Fibroblast of the aortic adventitia (primary cell): ENCODE measurements at regions not wholly inside any gene's neighbourhood (a gene's known extent, or its start where the extent isn't known, plus 50 kb on each side); places are given as distances from the start of the nearest gene placed in this dataset.

Experiments
- DNase-seq: peaks from one replicate; pipeline ENCODE4 v3.0.0-alpha.2; 2010; ENCODE audit warnings: low read depth
- H3K4me3 ChIP-seq: 2 replicates; pipeline ENCODE4 v1.5.1; 2011; ENCODE audit warnings: low read depth, mild to moderate bottlenecking, control low read depth, low read length, moderate library complexity
- TF ChIP-seq, protein P1 (sequence below): IDR thresholded peaks from 2 replicates; pipeline ENCODE4 v1.5.1; 2011; ENCODE audit warnings: mild to moderate bottlenecking, low read length, control low read depth, inconsistent platforms; ENCODE audit not compliant: insufficient read depth

DNA sequence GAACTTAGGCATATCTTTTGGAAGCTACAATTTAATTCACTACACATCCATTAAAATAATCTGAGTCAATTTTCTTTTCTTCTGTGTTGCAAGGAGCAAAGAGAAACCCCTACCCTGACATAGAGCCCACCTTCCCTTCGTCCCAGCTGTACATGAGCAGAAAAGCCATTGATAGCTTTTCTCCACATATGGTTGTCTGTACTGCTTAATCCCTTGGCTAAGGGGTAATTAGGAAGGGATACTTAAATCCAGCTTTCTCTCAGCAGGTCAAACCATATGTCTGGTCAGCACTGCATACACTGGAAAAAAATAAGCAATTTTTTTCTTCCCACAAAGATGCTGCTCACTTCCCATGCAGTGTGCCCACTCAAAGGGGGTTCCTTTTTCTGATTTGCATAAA lies 94.7 kb upstream of the RAD23B start:
- no peak for DNase-seq
- H3K4me3 ChIP-seq, result no peak overlapping the region
- TF ChIP-seq, protein P1, sequence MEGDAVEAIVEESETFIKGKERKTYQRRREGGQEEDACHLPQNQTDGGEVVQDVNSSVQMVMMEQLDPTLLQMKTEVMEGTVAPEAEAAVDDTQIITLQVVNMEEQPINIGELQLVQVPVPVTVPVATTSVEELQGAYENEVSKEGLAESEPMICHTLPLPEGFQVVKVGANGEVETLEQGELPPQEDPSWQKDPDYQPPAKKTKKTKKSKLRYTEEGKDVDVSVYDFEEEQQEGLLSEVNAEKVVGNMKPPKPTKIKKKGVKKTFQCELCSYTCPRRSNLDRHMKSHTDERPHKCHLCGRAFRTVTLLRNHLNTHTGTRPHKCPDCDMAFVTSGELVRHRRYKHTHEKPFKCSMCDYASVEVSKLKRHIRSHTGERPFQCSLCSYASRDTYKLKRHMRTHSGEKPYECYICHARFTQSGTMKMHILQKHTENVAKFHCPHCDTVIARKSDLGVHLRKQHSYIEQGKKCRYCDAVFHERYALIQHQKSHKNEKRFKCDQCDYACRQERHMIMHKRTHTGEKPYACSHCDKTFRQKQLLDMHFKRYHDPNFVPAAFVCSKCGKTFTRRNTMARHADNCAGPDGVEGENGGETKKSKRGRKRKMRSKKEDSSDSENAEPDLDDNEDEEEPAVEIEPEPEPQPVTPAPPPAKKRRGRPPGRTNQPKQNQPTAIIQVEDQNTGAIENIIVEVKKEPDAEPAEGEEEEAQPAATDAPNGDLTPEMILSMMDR, result no peak

DNA sequence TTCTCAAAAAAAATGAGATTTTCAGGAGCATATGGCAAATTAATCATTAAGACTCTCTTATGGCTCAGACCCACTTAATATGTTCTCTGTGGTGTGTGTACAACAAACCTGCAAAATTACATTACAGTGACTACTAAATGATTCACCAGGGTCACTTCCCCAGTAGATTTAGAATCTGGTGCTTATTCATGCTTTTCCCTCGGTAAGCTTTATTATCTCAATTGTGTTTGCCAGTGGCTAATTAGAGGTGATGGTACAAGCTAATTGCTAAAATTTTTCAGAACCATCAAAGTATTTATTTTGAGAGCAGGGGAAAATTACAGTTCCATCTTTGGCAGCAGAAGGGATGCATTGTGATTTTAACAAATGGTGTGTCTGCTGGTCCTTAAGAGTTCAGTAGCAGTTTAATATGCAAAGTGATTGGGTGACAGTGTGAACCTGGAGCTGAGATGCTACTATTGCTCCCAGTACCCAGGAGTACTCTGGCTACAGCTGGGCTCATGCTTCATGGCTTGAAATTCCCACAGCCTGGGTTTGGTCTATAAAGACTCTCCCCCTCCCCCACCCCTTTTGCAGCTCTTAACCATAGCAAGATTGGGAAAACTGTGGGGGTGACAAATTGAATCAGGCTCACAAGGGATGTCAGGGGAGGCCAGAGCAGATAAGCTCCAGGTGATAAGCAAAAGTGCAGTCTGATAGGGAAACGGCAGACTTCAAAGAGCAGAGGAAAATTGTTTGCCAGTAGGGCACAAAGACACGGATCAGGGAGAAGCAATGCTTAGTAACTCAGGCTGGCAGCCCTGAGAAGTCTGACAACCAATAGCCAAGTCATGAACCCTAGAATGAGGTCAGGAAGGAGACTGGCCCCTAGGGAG lies 92.8 kb upstream of the RAD23B start:
- H3K4me3 ChIP-seq, result no peak overlapping the region
- TF ChIP-seq, protein P1, result no peak
- peak; percentile 49 for DNase-seq

GRCh38 chr9:107190936-107191290 lies 92.2 kb upstream of the RAD23B start:
- no peak overlapping the region for H3K4me3 ChIP-seq
- TF ChIP-seq, protein P1, result no peak
- no peak for DNase-seq

- TF ChIP-seq, protein P1, result no peak
- no peak overlapping the region for H3K4me3 ChIP-seq
- no peak for DNase-seq
Measured at GRCh38 chr9:107193251-107193650, 89.8 kb upstream of the RAD23B start.

DNA sequence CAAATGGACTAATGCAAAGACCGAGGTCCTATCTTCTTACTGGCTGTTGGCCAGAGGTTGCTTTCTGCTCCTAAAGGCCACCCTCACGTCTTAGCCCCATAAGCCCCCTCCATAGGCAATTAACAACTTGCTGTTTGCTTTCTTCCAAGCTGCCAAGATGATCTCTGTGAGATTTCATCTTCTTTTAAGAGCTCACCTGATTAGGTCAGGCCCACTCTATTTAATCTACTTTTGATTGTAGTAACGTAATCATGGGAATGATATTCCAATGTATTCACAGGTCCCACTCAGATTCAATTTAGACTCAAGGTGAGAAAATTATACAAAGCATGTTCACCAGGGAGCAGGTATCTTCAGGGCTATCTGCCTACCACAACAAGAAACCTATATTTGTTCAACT lies 84.4 kb upstream of the RAD23B start:
- no peak for DNase-seq
- no peak overlapping the region for H3K4me3 ChIP-seq

GRCh38 chr9:107208121-107208520 lies 75.0 kb upstream of the RAD23B start:
- peak; percentile 68 for DNase-seq
- TF ChIP-seq, protein P1, result no peak
- H3K4me3 ChIP-seq, result no peak overlapping the region

More for the DNA sequence above, 84.4 kb upstream of the RAD23B start:
- TF ChIP-seq, protein P1, result no peak
